Middle frontal gyrus (tissue), 1 donor: ENCODE measurements at regions not wholly inside any gene's neighbourhood (a gene's known extent, or its start where the extent isn't known, plus 50 kb on each side); places are given as distances from the start of the nearest gene placed in this dataset.
"Not testable (repeated sequence)": the region's sequence is repeated elsewhere in the genome, so short reads cannot be mapped to it uniquely, and the experiment has no call there.

Source experiments
- DNase-seq: peaks from one replicate; pipeline ENCODE4 v3.0.0-alpha.2; 2015; ENCODE audit warnings: low spot score; ENCODE audit errors: extremely low spot score

DNA sequence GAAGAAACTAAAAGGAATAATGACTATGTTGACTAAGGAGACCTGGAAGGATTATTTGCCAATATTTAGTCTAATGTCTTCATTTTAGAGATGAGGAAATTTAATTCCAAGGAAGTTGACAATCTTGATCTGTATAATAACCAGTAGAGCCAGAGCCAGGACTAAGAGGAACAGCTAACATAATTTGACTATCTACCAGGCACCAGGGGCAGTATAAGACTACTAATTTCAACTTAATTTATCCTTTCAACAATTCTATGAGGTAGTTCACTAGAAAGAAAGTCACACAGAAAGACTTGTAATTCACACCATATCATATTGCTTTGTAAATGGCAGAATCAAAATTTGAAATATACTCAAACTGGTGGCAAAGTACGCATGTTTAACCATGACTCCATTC is 273.0 kb upstream of the STXBP5 start:
- DNase-seq, result no peak

DNA sequence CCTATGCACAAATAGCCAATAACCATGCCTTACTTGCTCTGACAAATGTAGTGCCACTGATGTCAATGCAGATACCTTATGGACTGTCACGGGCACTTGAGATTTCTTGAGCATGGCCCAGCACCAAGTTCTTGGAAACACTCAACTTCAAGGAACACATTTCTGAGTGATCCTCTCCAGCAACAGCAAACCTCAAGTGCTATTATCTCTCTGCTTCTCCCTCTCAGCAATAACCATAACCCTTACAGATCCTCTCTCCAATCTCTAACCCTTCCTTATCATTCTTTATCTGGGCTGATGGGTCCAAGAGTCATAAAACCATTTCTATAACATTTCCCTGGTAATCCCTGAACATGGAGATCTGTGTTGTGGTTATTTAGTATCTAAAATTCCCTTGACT is 266.9 kb upstream of the STXBP5 start:
- no peak for DNase-seq

DNA sequence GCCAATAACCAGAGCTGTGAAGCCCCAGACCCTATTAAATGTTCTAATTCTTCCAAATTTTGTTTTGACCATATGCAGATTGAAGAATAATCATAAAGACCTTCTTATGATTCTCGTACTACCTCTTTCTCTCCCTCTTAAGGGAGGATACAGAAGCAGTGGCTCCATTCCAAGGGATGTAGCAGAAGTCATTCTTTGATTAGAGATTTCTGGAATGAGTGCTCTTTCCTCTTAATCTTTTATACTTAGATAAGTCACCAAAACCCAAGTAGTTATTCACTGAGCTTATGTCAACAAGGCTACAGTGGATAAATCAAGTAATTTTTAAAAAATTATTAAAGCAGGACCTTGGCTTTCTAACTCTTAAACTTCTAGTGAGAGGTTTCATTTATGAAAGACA is 266.0 kb upstream of the STXBP5 start:
- no peak for DNase-seq

DNA sequence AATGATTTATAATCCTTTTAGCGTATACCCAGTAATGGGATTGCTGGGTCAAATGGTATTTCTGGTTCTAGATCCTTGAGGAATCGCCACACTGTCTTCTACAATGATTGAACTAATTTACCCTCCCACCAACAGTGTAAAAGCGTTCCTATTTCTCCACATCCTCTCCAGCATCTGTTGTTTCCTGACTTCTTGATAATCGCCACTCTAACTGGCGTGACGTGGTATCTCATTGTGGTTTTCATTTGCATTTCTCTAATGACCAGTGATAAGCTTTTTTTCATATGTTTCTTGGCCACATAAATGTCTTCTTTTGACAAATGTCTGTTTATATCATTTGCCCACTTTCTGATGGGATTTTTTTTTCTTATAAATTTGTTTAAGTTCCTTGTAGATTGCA is 264.8 kb upstream of the STXBP5 start:
- not testable (repeated sequence) for DNase-seq

DNA sequence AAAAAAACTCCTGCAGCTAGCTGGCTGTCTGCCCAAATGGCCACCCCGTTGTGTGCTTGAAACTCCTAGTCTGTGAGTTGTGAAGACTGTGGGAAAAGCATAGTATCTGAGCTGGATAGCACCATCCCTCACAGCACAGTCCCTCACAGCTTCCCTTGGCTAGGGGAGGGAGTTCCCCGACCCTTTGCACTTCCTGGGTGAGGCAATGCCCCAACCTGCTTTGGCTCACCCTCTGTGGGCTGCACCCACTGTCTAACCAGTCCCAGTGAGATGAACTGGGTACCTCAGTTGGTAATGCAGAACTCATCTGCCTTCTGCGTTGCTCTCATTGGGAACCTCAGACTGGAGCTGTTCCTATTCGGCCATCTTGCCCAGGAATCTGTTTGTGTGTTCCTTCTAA is 260.6 kb upstream of the STXBP5 start:
- no peak for DNase-seq

DNA sequence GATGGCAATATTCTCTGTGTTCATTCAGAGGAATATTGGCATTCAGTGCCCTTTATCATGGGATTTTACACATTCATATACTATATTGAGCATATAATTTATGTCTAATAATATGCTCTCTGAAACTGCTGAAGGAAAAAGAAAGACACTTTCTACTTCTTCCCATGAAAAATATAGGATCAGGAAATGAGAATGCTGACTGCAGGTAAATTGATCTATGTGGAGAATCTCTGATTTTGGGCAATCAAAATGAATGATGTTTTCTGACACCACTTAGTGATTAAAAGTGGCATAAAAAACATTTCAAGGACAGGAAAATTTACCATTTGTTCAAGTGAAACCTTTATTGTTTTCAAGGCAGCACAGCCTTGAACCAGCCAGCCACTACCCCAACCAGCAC is 260.1 kb upstream of the STXBP5 start:
- no peak for DNase-seq

DNA sequence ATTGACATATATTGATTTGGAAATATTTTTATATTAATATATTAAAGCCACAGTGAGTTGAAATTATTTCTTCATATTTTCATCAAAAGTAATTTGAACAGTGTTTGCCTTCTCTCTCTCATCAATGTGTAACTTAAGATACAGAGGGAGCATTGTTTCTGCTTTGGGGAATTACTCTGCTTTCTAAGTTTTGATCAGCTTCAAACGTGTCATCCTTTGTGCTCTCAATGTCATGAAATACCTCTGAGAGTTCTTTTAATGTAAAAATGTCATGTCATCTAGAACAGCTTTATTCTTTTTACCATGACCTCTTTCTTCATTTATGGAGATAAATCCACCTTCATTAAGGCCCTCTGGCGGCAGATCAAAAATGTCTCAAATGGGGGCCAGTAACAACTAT is 259.4 kb upstream of the STXBP5 start:
- DNase-seq, result no peak

DNA sequence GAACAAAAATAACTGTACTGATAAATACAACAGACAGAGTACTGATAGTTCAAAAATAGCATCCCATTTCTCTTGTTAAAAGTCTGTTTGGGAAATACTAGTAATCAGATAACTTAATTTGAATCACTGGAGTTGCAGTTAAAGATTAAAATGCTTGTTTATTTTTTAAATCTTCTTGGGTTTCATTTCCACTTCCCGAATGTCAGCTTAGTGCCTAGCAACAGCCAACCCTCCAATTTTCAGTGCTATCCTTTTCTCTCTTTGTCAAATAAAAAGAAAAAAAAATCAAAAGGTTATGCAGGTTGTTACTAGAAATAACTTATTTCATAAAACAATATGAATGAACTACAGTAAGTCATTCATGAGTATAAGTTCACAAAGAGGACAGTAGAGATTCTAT is 257.7 kb upstream of the STXBP5 start:
- no peak for DNase-seq

DNA sequence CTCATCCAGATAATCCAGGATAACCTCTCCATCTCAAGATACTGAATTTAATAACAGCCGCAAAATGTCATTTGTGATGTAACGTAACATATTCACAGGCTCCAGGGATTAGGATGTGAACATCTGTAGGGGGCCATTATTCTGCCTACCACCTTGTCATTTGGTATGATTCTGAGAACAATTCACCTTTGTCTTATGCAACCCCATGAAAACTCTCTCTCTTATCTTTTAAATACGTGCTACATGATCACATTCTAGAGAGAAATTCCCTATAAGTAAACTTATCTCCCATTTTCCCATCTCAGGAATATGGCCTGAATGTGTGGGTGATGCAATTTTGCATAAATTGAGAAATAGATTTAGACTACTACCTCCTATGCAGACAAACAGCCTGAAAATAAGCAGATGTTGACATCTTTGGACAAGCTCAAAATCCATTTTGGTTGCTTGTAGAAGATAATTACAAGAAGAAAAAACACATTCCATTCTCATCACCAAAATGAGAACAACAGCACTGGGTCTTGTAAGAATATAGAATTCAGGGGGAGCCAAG is 255.4 kb upstream of the STXBP5 start:
- DNase-seq, result no peak

DNA sequence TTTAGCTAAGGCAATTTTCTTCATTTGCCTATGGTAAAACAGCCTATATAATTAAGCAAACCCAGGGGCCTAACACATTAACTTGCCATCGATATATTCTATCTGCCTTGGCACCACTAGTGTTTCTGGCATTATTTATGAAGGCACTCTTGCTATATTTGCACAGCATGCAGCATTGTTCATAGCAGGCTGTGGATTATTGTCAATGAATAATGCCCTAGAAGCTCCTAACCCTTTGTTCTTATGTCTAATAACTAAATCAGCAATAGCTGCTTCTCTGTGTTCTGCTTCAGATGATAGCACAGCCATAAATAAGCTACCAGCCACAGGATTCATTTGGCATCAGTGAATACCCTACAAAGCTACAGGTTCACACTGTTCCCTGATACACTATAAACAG is 254.8 kb upstream of the STXBP5 start:
- DNase-seq, result no peak

DNA sequence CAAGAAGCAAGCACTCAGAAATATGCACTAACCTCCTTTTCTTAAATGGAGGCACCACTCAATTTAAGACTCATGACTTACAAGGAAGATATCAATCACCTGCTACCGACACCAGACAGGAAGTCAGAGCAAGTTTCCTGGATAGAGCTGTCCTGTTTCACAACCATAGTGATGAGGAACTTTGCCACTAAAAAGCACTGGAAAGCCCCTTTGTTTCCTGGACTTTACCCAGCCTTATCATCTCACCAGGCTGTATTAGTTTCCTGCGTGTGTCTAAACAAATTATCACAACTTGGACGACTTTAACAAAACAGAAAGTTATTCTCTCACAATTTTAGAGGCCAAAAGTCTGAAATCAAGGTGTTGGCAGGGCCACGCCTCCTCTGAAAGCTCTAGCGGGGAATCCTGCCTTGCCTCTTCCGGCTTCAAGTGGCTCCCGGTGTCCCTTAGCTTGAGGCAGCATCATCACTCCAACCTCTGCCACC is 253.8 kb upstream of the STXBP5 start:
- no peak for DNase-seq

DNA sequence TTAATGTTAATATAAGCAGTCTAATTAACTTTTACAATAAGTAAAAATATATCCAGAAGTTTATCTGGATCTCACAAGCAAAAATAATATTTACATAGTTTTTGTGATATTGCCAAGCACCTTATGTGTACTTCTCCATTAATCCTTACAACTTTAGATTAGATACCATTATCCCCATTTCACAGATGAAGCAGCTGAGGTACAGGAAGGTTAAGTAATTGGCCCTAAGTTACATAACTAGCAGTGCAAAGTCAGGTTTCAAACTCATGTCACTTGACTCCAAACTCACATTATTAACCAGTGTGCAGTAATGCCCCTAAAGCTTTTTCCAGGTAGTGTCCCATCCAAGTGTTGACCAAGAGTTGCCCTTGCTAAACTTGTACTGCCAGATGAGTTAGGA is 248.6 kb upstream of the STXBP5 start:
- DNase-seq, result no peak

DNA sequence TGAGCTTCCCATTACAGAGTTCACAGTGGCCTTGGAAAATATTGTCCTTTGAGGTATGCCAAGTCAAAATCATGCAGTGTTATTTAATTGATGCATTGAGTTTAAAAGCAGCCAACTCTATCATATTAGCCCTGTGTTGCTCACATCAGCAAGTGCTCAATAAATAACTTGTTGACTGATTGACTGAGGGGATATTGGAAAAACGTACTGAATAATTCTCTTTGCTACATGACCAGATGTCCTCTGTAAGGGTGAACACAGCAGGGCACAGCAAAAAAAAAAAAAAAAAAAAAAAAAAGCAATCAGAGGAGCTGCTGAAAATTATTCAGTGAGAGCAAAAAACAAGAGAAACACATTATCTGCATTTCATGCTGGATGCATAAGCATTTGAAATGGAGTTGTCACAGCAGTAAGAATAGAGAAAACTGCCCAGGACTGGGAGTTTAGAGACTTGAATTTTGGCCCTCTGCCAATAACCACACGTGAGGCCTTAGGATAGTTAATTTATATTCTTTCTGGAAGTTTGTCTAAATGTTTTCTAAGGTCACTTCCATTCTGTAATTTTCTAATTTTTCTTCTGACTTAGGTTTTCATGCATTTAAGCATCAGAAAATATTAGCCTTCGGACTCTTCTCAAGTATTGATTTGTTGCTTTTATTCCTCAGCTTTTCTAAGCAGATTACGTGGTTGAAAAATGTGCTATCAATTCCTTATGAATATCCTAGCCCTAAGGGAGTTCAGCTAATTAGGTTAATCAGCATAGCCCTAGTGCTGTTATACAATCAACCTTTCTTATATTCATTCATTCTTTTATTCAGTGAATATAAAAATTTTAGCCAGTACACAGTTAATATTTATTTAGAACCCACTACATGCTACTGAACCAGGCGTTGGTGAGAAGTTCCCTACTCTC is 246.8 kb upstream of the STXBP5 start:
- no peak for DNase-seq

DNA sequence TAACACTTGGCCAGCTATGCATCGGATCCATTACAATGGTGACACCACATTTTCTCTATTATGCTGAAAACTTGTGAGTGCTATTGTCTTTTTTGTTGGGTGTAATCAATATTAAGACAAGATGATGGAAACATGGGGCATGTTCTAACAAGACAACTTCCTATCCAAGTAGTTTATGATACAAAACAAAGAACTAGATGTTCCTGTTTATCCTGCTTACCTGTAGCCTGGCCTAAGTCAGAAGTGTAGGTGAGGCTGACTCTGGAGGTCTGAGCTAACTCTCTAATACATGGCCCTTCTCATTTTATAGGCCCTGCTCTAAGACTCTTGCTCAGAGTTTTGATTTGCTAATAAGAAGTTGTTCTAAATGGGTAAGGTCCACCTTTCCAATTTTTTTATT is 242.4 kb upstream of the STXBP5 start:
- DNase-seq, result no peak

DNA sequence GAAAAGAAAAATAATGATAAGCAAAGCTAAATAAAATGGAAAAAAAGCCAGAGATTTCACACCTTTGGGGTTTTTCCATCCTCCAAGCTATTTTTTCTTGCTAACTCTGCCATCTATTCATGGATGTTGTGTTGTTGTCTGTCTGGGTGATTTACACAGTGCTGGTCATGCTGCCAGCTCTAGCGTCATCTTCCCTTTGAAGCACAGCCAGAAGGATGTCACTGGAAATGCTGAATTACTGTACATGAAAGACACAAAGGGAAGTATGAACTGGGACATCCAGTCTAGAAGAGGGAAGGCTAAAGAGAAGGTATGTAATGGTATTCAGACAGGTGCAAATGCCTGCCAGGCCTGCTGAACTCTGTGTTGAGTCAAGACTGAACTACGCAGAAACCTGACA is 241.9 kb upstream of the STXBP5 start:
- DNase-seq, result no peak

DNA sequence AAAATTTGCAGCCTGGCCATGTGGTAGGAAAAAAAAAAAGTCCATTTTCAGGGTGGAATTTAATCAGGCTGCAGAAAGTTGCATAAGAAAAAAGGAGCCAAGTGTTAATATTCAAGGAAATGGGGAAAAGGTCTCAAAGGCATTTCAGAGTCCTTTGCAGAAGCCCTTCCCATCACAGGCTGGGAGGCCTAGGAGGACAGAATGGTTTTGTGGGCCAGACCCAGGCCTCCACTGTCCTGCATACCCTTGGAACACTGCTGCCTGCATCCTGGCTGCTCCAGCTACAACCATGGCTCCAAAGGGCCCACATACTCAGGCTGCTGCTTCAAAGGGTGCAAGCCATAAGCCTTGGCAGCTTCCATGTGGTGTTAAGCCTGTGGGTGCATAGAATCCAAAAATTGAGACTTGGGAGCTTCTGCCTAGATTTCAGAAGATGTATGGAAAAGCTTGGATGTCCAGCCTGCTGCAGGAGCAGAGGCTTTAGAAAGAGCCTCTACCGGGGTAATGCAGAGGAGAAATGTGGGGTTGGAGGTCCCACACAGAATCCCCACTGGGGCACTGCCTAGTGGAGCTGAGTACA is 239.0 kb upstream of the STXBP5 start:
- no peak for DNase-seq

DNA sequence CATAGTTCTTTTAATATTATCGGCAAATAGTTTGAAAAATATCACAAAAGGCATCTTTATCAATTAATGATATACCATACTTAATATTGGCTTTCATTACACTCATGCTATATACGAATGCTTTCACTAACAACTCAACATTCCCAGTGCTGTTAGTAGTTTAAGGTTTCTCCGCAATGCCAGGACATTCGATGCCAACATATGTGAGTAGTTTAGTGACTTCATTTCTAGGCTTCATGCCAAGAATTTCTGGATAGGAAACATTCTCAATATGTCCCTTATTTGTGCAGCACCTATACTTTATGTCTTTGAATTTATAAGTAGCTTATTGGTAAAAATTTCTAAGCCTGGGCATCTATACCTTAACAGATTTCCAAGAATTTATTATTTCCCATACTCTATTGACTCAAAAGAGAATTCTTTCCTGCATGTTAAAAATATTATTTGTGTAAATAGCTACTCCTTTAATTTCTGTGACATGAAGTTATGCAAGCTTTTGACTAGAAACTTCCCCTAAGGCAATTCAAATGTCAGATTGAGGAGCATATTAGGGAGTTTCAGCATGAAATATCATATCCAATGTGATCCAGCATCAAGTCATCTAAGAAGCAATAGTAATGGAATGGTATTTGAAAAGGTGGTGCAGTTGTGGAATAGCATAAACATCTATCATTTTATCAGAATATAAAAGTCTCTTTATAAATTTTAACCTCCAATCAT is 236.0 kb upstream of the STXBP5 start:
- DNase-seq, result no peak

DNA sequence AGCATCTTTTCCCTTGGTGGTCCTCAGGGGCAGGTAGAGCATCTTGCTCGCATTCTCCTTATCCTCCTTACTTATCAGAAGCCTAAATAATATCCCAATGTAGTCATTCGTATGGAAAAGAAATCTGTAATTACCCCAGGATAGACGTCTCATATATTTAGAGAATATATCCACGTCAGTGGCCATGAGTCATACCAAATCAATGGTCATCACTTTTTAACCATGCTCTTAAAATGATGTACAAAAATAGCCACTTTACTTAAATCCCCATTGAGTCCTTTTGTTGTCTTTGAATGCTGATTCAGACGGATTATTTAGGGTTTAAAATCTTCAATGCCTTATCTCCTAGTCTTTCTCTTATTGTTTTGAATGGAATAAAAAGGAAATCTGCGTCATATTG is 231.7 kb upstream of the STXBP5 start:
- no peak for DNase-seq

DNA sequence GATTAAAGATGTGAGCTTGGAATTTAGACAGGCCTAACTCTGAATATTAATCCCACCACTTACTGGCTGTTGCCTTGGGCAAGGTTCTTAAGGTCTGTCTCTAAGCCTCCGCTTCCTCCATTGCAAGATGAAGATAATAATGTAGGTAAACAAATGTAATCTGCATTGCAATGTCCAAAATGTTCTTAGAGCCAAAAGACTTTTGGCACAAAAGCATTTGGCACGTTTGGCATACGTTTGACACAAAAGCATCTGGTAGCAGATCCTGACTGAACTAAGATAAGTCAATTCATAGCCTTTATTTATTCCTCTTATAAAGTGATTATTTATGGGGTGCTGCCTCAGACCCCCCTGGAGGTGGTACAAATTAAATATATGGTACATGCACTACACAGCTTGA is 229.9 kb upstream of the STXBP5 start:
- no peak for DNase-seq

DNA sequence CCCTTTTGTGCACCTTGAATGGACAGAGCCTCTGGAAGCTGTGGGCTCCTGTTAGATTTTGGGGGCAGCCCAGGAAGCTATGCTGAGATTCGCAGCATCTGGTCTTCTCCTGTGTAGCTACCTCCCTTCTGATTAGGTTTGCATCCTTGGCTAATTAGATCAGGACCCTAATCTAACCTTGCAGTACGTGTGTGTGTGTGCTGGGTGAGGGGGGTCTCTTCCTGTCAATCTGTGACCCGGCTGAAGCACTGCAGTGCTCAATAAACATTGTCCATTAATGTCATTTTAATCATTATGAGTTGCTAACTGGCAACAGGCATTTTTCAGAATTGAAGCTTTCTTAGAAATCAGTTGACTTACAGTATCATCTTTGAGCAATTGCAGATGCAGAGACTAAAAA is 229.1 kb upstream of the STXBP5 start:
- DNase-seq, result no peak

DNA sequence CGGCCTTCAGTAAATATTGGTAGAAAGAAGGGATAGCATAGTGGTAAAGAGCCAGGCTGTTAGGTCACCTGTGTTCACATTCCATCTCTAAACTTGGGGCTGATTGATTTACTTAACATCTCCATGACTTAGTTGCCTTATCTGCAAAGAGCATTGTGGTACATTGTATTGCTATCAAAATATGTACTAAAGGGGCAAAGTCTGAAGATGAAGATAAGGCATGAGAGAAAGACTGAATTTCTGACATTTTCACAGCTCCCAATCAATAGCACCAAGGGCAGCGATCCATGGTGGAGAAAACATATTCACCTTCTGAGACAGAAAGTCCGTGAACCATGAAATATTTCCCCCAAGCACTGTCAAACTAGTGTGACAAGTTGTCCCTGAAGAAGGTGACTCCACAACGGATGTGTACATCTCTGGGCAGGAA is 223.3 kb upstream of the STXBP5 start:
- no peak for DNase-seq

DNA sequence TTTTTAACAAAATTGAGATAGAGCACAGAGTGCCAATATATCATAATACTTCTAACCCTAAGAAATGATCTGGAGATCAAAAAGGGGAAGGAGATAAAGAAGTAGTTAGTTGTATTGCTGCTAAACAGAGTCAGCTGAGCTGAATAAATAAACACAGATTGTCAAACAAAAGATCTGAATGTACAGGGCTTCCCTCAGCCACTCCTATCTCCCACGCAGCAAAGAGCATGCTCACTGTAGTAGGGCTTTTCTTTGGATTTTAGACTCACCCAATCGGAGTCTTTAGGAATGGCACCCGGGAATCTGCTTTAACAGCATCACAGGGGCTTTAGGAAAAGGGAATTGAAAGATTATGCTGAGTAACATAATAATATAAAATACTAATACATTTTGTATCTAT is 222.2 kb upstream of the STXBP5 start:
- DNase-seq, result no peak
